Osteoblast (primary cell): ENCODE measurements at regions not wholly inside any gene's neighbourhood (a gene's known extent, or its start where the extent isn't known, plus 50 kb on each side); places are given as distances from the start of the nearest gene placed in this dataset.

Source experiments
- DNase-seq: peaks from one replicate; pipeline ENCODE4 v3.0.0; 2011; ENCODE audit warnings: low spot score, mixed read lengths; ENCODE audit not compliant: insufficient read length; ENCODE audit errors: missing footprints
- H2AFZ ChIP-seq: 2 replicates; pipeline ENCODE4 v1.6.0; 2011; ENCODE audit warnings: mild to moderate bottlenecking, low read length
- H3K27ac ChIP-seq: 2 replicates; pipeline ENCODE4 v1.5.1; 2011; ENCODE audit warnings: mild to moderate bottlenecking, low read depth, low read length, moderate library complexity
- H3K27me3 ChIP-seq: 2 replicates; pipeline ENCODE4 v1.6.0; 2012; ENCODE audit warnings: mild to moderate bottlenecking, control low read depth, inconsistent platforms, low read length, moderate library complexity; ENCODE audit not compliant: insufficient read depth
- H3K36me3 ChIP-seq: 2 replicates; pipeline ENCODE4 v1.5.1; 2011; ENCODE audit warnings: mild to moderate bottlenecking, low read length, control low read depth, moderate library complexity; ENCODE audit not compliant: insufficient read depth
- H3K4me1 ChIP-seq: 2 replicates; pipeline ENCODE4 v1.5.1; 2011; ENCODE audit warnings: mild to moderate bottlenecking, low read length, control low read depth, moderate library complexity; ENCODE audit not compliant: insufficient read depth
- H3K4me2 ChIP-seq: 2 replicates; pipeline ENCODE4 v1.6.0; 2011; ENCODE audit warnings: mild to moderate bottlenecking, low read length; ENCODE audit not compliant: insufficient read depth
- H3K4me3 ChIP-seq: fragments of 200-600 bp; sonication (generic); 3 replicates; pipeline ENCODE4 v1.5.1; 2012; ENCODE audit warnings: mild to moderate bottlenecking, low read length, inconsistent platforms; ENCODE audit not compliant: insufficient read depth
- H3K79me2 ChIP-seq: 2 replicates; pipeline ENCODE4 v1.6.0; 2012; ENCODE audit warnings: mild to moderate bottlenecking, low read length, control low read depth, inconsistent platforms; ENCODE audit not compliant: insufficient read depth
- H3K9me3 ChIP-seq: 2 replicates; pipeline ENCODE4 v1.5.1; 2011; ENCODE audit warnings: low read depth, low read length, control low read depth
- H4K20me1 ChIP-seq: 2 replicates; pipeline ENCODE4 v1.6.0; 2012; ENCODE audit warnings: mild to moderate bottlenecking, low read length, control low read depth; ENCODE audit not compliant: insufficient read depth
- TF ChIP-seq, protein P1 (sequence below): IDR thresholded peaks from 2 replicates; pipeline ENCODE4 v1.5.1; 2011; ENCODE audit warnings: mild to moderate bottlenecking, low read depth, low read length, moderate library complexity; ENCODE audit errors: extremely low read depth

DNA sequence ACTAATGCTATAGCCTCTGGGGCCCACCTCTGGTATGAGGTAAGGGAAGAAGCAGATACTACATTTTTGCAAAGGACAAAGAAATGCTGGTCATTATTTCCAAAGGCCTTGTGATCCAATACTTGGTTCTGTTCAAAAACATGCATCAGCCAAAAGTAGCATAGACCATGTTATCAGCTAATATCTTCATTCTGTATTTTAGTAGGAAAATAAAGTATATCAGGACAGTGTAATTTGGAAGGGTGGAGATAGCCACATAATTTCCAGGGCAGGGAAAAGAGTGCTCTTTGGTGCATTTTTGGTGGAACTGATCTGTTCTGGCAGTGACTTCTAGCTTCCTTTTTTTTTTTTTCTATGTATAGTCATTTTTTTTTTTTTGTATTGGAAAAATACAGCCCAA, 258.0 kb upstream of the SOX4 start:
- Histone ChIP-seq H3K4me1 (no peaks in the 10 kb centered on the region), H2AFZ (no peak overlapping the region), H3K27me3 (no peaks in the 10 kb centered on the region), H3K4me2 (no peak overlapping the region), H3K36me3 (no peaks in the 10 kb centered on the region), H3K9me3 (no peaks in the 10 kb centered on the region), H4K20me1 (no peaks in the 10 kb centered on the region), H3K79me2 (no peaks in the 10 kb centered on the region), H3K27ac (no peak overlapping the region), H3K4me3 (no peak overlapping the region)
- TF ChIP-seq, protein P1, sequence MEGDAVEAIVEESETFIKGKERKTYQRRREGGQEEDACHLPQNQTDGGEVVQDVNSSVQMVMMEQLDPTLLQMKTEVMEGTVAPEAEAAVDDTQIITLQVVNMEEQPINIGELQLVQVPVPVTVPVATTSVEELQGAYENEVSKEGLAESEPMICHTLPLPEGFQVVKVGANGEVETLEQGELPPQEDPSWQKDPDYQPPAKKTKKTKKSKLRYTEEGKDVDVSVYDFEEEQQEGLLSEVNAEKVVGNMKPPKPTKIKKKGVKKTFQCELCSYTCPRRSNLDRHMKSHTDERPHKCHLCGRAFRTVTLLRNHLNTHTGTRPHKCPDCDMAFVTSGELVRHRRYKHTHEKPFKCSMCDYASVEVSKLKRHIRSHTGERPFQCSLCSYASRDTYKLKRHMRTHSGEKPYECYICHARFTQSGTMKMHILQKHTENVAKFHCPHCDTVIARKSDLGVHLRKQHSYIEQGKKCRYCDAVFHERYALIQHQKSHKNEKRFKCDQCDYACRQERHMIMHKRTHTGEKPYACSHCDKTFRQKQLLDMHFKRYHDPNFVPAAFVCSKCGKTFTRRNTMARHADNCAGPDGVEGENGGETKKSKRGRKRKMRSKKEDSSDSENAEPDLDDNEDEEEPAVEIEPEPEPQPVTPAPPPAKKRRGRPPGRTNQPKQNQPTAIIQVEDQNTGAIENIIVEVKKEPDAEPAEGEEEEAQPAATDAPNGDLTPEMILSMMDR = no peak
- no peak for DNase-seq

DNA sequence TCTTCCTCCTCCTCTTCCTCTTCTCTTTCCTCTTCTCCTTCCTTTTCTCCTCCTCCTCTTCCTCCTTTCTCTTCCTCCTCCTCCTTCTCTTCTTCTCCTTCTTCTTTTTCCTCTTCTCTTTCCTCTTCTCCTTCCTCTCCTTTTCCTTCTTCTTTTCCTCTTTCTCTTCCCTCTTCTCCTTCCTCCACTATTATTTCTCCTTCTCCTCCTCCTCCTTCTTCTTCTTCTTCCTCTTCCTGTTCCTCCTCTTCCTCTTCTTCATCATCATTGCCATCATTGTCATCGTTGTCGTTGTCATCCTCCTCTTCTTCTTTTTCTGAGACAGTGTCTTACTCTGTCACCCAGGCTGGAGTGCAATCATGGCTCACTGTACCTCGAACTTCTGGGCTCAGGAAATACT, 256.3 kb upstream of the SOX4 start:
- Histone ChIP-seq H4K20me1 (no peaks in the 10 kb centered on the region), H3K27ac (no peak overlapping the region), H3K36me3 (no peaks in the 10 kb centered on the region), H2AFZ (no peak overlapping the region), H3K27me3 (no peaks in the 10 kb centered on the region), H3K4me3 (no peak overlapping the region), H3K4me2 (no peak overlapping the region), H3K9me3 (no peaks in the 10 kb centered on the region), H3K79me2 (no peaks in the 10 kb centered on the region), H3K4me1 (no peaks in the 10 kb centered on the region)
- TF ChIP-seq, protein P1 = no peak
- no peak for DNase-seq

DNA sequence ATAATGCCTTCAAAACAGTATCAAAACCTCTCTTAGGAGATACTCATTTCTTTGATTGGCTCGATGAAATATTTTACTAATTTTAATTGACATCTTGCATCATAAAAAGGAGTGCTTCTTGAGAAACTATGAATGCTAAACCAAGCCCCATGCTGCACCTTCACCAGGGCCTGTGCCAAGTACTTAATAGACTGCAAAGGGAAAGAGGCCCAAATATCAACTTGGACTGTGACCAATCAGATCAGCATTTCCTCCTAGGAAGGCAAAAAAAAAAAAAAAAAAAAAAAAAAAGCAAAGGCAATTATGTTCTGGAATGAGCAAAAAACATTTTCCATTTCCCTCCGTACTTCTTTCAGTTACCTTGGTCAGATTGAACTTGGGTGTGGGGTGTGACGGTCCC, 253.0 kb upstream of the SOX4 start:
- Histone ChIP-seq H3K9me3 (no peaks in the 10 kb centered on the region), H3K4me2 (no peak overlapping the region), H3K27ac (no peak overlapping the region), H3K79me2 (no peaks in the 10 kb centered on the region), H2AFZ (no peak overlapping the region), H3K4me3 (no peak overlapping the region), H3K27me3 (no peaks in the 10 kb centered on the region), H3K4me1 (no peaks in the 10 kb centered on the region), H3K36me3 (no peaks in the 10 kb centered on the region), H4K20me1 (no peaks in the 10 kb centered on the region)
- DNase-seq = no peak
- TF ChIP-seq, protein P1 = no peak

DNA sequence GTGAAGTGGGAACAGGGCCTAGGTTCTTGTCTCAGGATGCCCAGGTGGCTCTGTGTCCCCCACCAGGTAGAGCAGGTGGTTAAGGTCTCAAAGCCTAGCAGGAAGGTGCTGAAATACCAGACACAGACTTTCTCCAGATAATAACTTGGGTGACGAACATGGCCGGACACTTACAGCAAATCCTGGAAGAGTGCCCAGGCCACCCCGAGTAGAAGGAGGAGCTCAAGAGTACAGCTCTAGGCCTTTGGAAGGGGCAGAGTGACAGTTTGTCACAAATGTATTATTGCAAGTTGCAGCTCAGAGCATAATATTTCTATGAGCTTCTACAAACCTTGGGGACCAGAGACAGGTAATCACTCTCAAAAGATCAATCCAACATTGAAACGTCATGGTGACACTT, 251.6 kb upstream of the SOX4 start:
- no peak overlapping the region for H3K27ac ChIP-seq
- no peak overlapping the region for H2AFZ ChIP-seq
- TF ChIP-seq, protein P1 = no peak
- H3K4me3 ChIP-seq = no peak overlapping the region
- no peaks in the 10 kb centered on the region for H4K20me1 ChIP-seq
- no peaks in the 10 kb centered on the region for H3K4me1 ChIP-seq
- H3K9me3 ChIP-seq = no peaks in the 10 kb centered on the region
- DNase-seq = no peak
- no peaks in the 10 kb centered on the region for H3K79me2 ChIP-seq
- no peaks in the 10 kb centered on the region for H3K27me3 ChIP-seq
- H3K36me3 ChIP-seq = no peaks in the 10 kb centered on the region
- no peak overlapping the region for H3K4me2 ChIP-seq
